Ecto neural progenitor cell (in vitro differentiated cells): ENCODE measurements at regions not wholly inside any gene's neighbourhood (a gene's known extent, or its start where the extent isn't known, plus 50 kb on each side); places are given as distances from the start of the nearest gene placed in this dataset.

Source experiments
- DNase-seq: peaks from one replicate; pipeline ENCODE4 v3.0.0-alpha.2; 2018; ENCODE audit warnings: low spot score

DNA sequence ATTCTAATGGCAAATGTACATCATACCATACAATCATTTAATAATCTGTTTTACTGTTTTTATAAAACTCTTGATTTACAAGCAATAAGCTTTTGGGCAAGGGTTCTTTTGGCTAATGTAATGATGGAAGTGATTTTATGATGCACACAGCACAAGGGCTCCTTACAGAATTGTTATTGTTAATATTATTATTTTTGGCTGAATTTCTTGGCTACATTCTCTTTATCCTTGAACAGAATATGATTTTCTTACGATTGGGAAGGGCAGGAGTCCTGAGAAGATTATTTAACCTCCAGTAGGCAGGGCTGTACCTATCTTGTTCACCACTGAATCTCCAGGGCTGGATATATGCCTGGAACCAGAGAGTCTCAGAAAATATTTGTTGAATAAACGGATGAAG is 70.4 kb upstream of the ARHGAP20 start:
- no peak for DNase-seq

DNA sequence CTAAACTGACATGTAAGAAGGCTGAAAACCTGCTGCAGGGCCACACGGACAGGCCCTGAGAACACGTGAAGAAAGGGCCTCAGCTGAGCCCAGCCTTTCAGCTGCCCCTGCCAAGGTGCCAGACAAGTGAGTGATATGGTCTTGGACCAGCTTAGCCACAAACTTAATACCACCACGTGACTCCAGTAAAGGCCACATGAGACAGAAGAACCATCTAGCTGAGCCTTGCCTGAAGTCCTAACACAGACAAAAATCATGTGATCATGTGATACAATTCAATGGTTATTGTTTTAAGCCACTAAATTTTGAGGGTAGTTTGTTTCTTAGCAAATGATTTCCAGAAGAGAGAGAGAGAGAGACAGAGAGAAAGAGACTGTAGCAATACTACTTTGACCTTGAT is 66.9 kb upstream of the ARHGAP20 start:
- DNase-seq, result no peak

DNA sequence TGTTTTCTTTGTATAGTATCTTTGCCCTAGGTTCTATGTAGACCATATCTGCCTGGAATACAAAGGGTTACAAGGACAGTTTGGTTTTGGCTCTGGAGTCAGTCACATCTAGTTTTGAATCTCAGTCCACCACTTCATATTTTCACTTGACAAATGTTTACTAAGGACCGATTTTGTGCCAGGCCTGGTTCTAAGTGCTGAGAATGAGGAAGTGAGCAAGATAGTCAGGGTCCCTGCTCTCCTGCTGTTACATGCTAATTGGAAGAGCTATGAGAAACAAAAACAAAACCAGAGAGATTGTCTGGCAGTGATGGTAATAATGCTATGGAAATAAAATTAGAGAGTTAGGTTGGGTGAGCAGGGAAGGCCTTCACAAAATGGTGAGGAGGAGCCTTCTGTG is 66.1 kb upstream of the ARHGAP20 start:
- no peak for DNase-seq

DNA sequence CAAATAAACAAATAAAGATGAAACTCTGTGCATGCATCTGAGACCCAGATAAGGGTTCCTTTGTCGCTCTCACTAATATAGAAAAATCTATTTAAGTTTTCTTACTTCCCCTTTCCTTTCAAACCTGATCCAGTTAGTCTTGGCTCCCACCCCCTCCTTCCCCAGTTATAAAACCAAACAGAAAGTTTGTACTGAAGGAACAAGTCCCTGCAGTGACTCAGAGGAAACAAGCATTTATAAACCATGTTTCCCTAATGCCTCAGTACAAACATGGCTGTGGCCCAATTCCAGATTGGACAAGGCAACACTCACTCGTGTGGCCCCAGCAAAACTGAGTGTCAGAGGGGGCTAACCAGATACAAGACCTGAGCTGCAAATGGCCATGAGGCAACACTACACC is 65.5 kb upstream of the ARHGAP20 start:
- no peak for DNase-seq

DNA sequence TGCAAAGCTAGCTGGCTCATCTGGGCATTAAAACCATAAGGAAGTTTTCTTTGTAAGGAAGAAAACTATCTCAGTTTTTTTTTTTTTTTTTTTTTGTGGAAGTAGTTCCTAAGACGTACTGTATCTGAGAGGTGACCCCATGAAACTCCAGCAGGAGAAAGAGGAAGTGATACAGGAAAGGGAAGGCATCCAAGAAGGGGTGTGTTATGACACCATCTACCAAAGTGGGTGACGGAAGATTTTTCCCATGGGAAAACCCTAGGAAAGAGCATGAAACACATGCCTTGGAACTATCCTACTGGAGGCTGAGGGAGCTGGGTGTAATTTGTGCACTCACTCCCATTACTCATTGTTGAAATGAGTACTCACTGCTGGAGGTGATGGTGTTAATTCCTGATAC is 63.8 kb upstream of the ARHGAP20 start:
- no peak for DNase-seq

DNA sequence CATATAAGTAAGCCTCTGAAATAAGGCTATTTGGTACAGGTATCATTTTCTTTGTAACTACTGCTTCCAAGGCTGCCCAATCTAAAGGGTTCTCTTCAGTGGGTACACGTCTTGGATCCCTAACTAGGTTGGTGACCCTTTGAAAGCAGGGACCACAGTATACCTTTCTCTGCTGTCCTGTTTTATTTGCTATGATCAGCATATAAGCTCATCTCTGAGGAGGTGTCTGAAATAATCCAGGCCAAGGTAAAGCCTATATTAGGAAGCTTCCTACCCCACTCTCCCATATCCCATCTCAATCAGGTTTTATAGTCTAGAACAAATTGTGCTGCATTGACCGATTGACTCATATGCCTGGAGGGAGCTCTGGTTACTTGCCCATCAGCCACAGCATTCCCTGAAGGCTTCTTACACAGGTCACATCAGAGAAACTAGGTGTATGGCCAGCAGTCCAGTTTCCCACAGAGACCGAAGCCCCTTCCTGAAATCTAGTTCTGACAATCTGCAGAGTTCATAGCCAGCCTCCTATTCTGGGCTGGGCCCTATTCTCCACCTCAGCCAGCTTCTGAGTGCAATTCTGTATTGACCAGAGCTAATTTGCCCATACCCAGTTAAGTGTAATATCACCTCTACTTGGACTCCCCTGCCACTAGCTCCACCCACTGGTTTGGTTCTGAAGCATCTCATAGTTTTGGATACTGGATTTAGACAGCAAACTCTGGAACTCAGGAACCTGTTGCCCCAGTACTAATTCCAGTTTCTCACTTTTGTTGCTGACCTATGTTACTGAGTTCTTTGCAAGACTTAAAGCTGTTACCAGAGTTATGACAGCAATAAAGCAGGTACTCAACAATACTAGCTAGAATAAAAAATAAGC is 62.1 kb upstream of the ARHGAP20 start:
- no peak for DNase-seq

DNA sequence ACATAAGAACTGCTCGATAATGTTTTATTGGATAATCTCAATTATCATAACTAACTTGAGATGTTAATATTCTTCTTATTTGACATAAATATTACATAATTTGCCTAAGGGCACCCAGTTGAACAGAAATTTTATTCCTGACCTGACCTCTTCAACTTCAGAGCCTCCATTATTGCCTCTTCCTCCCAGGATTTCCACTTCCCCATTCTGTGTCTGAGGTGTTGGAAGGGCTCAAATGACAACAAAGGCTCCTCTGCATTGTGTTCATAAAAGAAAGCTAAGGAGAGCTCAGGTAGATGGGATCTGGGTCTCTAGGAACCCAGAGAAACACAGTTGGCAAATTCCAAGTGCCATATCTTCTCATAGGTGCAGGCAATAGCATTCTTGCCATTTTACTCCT is 61.2 kb upstream of the ARHGAP20 start:
- DNase-seq, result no peak

DNA sequence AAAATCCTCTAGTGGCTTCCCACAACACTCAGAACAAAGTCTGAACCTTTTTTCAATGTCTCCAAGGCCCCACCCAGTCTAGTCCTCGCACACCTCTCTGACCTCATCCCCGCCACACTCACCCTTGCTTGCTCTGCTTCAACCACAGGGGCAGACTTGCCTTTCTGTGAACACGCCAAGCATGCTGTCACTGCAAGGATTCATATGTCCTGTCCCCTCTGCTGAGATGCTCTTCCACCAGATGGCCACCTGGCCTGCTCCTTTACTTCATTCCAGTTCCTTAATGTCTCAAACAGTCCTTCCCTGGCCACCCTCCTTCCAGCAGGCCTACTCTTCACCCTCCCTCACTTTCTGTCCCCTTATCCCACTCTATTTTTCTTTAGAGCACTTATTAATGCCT is 60.6 kb upstream of the ARHGAP20 start:
- no peak for DNase-seq

DNA sequence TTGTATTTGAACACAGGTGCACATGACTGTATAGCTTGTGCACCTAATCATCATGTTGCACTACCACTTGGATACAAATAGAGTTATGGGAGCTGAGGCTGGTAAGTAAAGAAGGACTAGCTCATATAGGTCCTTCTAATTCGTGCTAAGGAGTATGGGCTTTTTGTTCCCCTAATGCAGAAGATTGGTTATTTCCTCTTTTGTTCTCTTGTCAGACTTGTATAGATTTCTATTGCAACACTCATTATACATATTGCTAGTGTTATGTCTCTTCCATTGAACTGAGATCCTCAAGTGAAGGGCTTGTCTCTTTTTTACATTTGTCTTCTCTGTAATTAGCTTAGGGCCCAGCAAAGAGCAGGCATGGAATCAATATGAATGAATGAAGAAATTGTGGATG is 54.1 kb upstream of the ARHGAP20 start:
- no peak for DNase-seq

DNA sequence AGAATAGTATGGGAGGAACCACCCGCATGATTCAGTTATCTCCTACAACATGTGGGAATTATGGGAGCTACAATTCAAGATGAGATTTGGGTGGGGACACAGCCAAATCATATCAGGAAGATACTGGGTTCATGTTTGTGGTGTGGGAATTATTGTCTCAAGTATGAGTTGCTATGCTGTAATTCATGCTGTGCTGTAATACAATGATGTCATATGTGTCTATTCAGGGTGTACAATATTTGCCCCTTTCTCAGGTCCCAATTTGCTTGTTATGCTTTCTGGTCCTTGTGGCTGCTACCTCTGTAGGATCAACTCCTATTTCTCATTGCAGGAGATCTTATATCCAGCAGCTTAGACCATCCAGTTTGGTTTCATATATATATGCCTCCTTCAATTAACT is 52.2 kb upstream of the ARHGAP20 start:
- DNase-seq, result no peak

DNA sequence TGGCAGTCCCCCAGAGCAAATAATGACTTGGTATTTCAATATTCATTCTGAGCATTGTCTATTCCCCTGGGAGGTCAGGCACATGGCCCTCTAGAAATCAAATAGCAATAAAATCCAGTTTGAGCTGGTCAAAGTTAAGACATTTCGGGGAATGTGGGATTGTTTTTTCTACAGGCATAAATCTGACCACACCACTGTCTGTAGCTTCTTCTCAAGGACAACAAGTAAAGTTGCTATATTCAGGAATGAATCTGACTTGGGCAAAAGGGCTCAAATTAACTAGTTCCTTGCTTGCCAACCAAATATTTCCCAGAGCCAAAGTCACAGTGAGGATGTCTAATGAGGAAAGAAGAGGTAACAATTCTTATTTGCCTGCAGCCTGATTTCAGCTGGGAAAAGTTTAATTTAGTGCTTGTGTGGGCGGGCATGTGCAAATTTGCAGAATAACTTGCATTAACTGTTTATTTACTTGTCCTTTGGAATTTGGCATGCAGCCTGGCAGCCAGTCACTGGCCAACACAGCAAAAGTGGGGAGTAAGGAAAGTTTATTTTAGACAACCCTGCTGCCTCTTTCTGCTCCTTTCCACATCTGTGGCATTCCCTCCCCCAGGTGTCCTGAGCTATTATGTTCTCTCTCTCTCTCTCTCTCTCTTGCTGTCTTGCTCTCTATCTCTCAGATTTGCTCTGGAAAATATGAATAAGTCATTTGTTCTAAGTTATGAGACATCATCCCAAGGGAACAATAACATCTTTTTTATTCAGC is 51.2 kb upstream of the ARHGAP20 start:
- no peak for DNase-seq

DNA sequence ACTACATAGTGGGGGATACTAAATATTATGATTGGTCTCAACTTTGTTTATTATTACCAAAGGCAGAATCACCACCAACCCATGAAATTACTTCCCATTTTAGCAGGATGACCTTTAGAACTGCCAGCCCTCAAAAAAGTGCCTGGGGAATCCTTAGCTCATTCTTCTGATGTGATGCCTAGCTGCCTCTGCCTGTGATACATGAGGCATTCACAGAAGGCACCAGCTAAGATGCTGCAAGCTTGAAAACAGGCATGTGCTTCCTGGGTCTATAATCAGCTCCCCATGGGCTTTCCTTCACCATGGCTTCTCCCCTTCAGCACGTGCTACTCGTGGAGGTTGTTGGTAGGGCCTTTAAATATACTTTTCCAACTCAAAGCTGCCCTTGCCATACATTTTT is 50.4 kb upstream of the ARHGAP20 start:
- no peak for DNase-seq
